GM19438 (cell line): ENCODE measurements at regions not wholly inside any gene's neighbourhood (a gene's known extent, or its start where the extent isn't known, plus 50 kb on each side); places are given as distances from the start of the nearest gene placed in this dataset.

Experiments used
- ATAC-seq: cut with Tn5 transposase; IDR thresholded peaks from one replicate; pipeline ENCODE4 v1.9.1; 2021; ENCODE audit warnings: low read depth; ENCODE audit not compliant: unreplicated experiment

DNA sequence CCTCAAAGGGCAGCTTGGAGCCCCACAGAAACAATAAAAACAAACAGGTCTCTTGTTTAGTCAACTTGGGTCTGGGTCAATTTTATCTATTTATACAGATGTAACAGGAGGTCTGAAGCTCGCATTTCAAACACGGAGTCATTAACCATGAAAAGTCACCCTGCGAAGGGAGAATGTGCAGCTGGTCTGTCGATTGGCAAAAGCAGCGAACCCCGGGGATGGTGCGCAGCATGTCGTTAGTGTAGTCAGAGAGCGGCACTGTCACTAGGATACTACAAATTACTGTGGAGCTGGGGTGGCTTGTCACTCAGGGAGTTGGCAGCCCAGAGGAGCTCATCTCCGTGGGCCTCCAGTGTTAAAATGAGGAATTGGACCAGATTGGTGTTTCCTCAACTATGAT is 190.4 kb upstream of the ARG1 start:
- no peak for ATAC-seq

DNA sequence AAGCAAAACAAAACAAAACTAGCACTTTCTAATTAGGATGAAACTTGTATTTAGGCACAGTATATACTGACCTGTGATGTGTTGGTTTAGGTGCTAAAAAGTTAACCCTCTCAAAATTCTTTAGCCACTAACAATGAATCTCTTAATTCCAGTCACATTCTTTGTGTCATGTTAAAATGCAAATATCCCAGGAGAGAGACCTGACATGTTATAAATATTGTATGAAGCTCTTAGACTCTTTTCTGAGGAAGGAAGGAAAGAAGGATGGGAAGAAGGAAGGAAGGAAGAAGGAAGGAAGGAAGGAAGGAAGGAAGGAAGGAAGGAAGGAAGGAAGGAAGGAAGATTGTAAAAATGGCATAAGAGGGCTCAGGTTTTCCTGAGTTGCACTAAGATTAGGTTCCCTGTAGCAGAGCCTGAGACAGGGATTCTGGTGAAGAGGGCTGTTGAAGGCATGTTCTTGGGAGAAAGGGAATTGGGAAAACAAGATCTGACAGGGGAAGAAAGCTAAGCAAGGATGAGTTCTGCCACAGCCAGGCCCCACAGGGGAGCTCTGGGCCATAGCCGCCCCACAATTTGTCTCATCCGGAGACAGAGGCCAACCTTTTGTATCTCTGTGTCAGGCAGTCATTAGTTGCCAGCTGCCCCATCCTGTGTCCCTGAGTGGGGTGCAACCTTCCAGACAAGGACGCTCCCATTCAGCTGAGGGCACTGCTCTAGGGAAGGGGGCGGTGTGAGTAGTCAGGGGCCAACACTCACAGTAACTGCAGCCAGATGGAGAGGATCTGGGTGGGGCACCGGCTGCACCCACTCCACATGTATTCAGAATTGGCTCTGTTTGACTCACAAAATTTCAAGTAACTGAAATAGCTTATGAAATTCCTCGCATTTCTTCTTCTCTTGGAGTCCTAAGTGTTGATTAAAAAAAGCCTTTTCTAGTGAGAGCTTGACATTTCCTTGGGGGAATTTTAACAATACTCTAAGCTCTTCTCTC is 189.3 kb upstream of the ARG1 start:
- ATAC-seq = no peak

DNA sequence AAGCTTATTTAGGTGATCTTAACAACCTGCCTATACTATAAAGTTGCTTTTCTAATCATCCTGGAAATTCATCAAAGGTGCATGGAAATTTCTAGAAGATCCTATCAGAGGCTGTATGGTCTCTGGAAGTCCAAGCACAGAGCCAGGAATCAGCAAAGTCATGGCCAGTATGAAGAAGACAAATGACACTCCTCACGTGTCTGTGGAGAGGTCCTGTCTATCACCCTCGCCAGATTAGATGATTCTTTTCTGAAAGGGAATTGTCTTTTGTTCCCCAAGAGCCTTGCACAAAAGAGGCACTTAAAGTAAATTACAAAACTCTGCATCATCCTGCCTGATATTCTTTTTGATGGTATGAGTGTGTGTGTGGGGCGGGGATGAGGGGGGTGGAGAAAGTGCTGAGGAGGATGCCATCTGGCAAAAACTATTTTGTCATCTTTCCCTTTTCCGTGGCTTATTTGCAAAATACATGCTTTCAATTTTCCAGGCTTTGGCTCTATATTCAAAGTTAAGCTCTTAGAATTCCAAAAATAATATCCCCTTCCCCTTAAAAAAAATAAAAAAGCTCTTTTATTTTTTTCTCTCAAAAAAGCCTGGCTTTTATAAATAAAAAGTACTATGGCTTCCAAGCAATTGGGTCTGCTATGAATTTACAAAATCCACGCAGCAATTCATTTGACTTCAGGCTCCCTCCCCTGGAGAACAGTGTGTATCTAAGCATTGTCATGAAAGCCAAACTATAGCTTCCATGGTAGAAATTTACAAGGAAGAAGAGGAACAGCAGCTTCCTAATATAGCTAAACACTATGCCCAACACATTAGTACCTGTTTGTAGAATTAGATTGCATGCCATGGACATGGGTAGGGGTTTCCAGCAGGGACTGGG is 185.2 kb upstream of the ARG1 start:
- no peak for ATAC-seq

DNA sequence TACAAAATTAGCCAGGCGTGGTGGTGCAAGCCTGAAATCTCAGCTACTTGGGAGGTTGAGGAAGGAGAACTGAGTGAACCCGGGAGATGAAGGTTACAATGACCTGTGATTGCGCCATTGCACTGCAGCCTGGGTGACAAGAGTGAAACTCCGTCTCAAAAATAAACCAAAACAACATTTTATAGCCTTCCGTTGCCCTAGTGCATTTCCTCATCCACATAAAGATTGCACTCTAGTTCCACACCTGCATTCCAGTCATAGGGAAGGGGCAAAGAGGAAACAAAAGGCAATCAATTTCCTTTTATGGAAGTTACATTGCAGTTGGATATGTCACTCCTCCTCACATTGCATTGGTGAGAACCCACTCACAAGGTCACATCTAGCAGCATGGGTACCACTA is 182.7 kb upstream of the ARG1 start:
- ATAC-seq = no peak

GRCh38 chr6:131391116-131391515 is 181.9 kb upstream of the ARG1 start:
- ATAC-seq = no peak

DNA sequence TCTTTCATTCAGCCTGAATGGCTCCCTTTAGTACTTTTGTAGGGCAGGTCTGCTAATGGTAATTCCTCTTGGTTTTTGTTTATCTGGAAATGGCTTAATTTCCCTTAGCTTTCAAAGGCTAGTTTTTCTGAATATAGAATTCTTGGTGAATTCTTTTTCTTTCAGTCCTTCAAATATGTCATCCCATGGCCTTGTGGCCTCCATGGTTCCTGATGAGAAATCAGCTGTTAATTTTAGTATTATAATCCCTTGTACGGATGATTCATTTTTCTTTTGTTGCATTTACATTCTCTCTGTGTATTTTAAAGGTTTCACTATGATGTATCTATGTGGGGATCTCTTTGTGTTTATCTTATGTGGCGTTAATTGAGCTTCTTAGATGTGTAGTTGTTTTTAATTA is 179.6 kb upstream of the ARG1 start:
- ATAC-seq = no peak

- ATAC-seq = no peak
These were observed 178.1 kb upstream of the ARG1 start for GRCh38 chr6:131394768-131395432.

- ATAC-seq = no peak
These were observed 174.8 kb upstream of the ARG1 start for GRCh38 chr6:131398176-131398575.

DNA sequence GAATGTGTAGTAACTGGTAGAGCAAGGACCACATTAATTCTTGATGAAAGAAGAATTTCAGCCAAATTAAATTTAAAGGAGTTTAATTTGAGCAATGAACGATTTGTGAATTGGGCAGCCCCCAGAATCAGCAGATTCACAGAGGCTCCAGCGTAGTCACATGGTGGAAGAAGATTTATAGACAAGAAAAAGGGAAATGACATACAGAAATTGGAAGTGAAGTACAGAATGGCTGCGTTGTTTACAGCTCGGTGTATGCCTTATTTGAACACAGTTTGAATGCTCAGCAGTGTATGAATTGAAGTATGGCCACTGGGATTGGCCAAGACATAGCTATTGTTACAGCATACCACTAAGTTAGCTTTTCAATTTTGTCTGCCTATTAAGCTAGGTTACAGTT is 173.6 kb upstream of the ARG1 start:
- ATAC-seq = no peak

- ATAC-seq = no peak
These were observed 172.8 kb upstream of the ARG1 start for GRCh38 chr6:131400054-131400778.

GRCh38 chr6:131400779-131401496 is 172.1 kb upstream of the ARG1 start:
- ATAC-seq = no peak

DNA sequence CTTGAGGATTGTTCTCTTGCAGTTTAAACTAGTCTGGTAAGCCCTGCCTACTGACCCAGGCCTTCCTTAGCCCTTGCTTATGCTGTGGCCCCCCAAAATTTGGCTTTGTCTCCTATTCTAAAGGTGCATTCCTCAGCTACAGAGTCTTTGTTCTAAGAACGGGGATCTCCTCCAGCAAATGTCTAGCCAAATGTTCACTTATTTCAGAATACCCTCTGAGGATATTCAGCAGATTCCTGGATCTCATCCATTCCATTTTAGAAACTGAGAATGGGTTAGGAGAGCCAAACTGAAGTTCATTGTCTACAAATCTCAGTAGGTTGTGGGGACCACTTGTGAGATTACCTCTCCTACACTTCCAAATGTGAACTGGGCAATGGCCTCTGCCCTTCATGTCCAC is 164.2 kb upstream of the ARG1 start:
- ATAC-seq = no peak

DNA sequence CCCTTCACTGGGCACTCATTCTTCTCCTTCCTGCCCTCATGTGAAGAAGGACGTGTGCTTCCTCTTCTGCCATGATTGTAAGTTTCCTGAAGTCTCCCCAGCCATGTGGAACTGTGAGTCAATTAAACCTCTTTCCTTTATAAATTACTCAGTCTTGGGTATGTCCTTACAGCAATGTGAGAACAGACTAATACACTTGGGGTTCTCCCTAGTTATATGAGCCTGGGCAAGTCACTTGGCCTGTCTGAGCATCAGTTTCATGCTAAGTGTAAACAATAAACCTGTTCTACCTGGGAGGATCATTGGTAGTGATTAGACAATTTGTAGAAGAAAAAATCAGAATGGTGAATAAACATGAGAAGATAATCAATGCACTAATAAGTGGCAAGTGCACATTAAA is 162.2 kb upstream of the ARG1 start:
- ATAC-seq = no peak

- ATAC-seq = no peak
These were observed 159.8 kb upstream of the ARG1 start for GRCh38 chr6:131412960-131413830.

DNA sequence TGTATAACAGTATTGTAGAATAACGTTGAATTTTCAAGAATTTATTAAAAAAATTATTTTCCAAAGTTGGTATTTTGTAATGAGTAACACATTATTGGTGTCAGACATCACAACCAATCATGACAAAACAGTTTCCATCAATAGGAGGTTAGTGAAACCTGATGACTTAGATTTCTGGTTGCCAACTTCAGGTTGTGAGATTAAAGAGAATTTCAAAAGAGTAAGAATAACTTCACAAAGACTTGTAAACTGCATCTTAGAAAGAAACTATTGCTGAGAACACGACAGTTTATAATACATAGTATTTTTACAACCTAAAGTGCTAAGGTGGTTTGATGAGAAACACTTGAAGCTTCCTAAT is 159.2 kb upstream of the ARG1 start:
- ATAC-seq = no peak

GRCh38 chr6:131414956-131415355 is 158.1 kb upstream of the ARG1 start:
- no peak for ATAC-seq

- no peak for ATAC-seq
These were observed 154.6 kb upstream of the ARG1 start for GRCh38 chr6:131418441-131418840.

DNA sequence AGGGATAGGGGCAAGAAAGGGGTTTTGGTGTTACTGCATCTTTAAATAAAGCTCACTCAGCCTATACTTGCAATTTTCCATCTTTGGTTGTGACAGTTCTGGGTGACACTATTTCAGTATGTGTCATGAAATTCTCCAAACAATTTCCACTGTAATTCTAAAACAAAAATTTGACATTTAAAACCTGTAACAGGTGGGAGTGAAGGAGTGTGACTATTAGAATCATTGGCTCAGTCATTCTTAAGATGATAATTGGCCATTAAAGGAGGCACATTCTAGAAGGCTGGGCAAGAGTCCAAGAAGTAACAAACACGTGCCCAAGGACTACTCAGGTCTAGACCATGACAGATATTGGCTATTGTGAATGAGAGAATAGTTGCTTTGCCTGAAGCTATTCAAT is 153.3 kb upstream of the ARG1 start:
- ATAC-seq = no peak

DNA sequence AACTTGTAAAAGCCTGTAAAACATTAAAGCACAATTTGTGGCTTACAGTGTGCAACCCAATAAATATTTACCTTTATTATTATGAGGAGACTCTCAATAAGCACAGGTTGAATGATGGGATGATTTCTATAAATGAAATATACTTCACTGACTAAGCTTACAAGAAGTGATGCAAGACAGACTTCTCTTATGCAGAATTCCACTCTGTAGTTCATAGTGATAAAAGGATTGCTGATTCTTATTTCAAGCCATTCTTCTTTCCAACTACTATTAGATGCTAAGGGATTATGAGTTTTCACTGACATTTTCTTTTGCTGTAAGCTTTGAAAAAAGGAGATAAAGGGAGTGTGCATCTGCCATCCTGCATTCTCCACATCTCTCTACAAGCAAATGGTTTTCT is 149.0 kb upstream of the ARG1 start:
- no peak for ATAC-seq
